ENCODE measurements at regions not wholly inside any gene's neighbourhood (a gene's known extent, or its start where the extent isn't known, plus 50 kb on each side); places are given as distances from the start of the nearest gene placed in this dataset.

GRCh38 chr11:122264121-122264520, 148.1 kb upstream of the BLID start:
- Histone ChIP-seq H3K27ac (no peak overlapping the region), H3K4me1 (peaks cover 0 to 17% (median 3%) of the 10 kb centered on the region in 4 donors), H3K4me3 (no peak overlapping the region), H3K9me3 (no peaks in the 10 kb centered on the region), H3K27me3 (no peaks in the 10 kb centered on the region), H3K36me3 (no peaks in the 10 kb centered on the region)
- no peak for DNase-seq (ENCODE audit: low spot score in 2 of 2)
- TF ChIP-seq CTCF (IDR thresholded peaks at IDR 0.05): no peak
- no peak for TF ChIP-seq EP300 (IDR thresholded peaks at IDR 0.05)
- TF ChIP-seq POLR2A (IDR thresholded peaks at IDR 0.05): no peak
- 95 to 97% methylated on average over 4 of the region's 4 CpGs for WGBS, 2 donors

- no peaks in the 10 kb centered on the region for H3K36me3 ChIP-seq
- H3K4me1 ChIP-seq: peaks cover 0 to 3% (median 1%) of the 10 kb centered on the region in 4 donors
- H3K27ac ChIP-seq: no peak overlapping the region
- no peak overlapping the region for H3K4me3 ChIP-seq
- WGBS, 2 donors: 86 to 87% methylated on average over 4 of the region's 4 CpGs
- no peak for TF ChIP-seq POLR2A (IDR thresholded peaks at IDR 0.05)
- no peak for TF ChIP-seq EP300 (IDR thresholded peaks at IDR 0.05)
- no peak for TF ChIP-seq CTCF (IDR thresholded peaks at IDR 0.05)
- no peaks in the 10 kb centered on the region for H3K27me3 ChIP-seq
- no peaks in the 10 kb centered on the region for H3K9me3 ChIP-seq
- no peak for DNase-seq (ENCODE audit: low spot score in 2 of 2)
Observed at GRCh38 chr11:122261546-122261945, 145.5 kb upstream of the BLID start.

DNA sequence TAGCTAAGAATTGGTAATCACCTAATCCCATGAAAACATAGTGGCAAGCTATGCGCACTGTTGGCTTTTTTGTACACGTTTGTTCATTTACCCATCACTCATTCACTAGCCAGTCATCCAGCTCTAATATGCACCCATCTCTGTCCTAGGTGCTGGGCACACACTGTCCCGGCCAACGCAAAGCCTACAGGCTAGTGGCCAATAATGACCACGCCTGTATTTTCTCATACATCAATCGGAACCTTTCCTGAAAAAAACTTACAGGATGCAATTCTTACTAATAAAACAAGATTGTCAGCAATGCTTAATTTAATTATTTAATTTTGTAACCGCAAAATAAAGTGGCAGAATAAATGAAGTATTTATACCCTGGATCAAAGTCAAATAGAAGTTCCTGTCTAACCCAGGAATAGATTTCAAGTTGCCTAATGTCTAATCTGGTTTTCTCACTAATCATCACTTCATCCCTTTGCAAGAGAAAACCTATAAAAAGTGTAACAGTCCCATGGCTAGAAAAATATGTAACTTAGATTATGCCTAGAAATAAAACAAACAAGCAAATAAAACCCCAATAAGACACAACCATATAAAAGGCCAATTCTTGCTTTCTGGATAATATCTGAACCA, 143.3 kb upstream of the BLID start:
- no peaks in the 10 kb centered on the region for H3K36me3 ChIP-seq
- WGBS, 2 donors: 95 to 96% methylated on average over 7 of the region's 7 CpGs
- TF ChIP-seq CTCF (IDR thresholded peaks at IDR 0.05): no peak
- no peak for TF ChIP-seq POLR2A (IDR thresholded peaks at IDR 0.05)
- no peak for TF ChIP-seq EP300 (IDR thresholded peaks at IDR 0.05)
- no peak overlapping the region for H3K27ac ChIP-seq
- no peaks in the 10 kb centered on the region for H3K27me3 ChIP-seq
- H3K4me3 ChIP-seq: no peak overlapping the region
- no peak for DNase-seq (ENCODE audit: low spot score in 2 of 2)
- no peaks in the 10 kb centered on the region for H3K9me3 ChIP-seq
- no peaks in the 10 kb centered on the region for H3K4me1 ChIP-seq

DNA sequence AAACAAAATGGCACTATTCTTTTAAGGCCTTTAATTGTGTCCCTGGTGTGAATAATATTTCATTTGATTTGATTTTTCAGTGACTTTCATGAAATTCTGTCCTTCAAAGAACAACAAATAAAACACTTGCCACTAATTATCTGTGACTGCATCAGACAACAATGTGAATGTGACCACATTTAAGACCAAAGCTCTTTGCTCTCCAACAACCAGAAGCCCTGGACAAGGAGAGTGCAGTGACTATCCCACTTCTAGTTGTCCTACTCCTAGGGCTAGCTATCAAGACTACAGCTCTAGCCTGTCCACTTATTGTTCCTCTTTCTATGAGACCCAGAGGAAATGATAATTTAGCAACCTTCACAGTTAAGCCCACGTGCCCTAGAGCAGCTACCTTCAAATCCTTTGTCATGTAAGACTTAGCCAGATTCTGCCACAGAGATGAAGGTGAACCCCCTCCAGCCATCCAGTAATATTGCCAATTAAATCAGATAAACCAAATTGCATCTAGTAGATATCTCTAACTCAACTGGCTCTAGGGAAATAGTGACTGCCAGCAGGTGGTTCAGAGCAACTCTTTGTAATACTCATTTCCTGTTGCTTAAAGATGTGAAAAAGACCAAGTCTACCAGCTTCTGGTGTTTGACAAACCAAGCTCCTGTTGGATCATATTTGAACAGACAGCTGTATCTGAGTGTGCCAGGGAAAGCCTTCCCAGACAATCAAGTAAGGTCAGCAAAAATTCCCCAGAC, 142.6 kb upstream of the BLID start:
- Histone ChIP-seq H3K27me3 (no peaks in the 10 kb centered on the region), H3K4me3 (no peak overlapping the region), H3K9me3 (no peaks in the 10 kb centered on the region), H3K36me3 (no peaks in the 10 kb centered on the region), H3K4me1 (peaks cover 0 to 5% (median 0%) of the 10 kb centered on the region in 4 donors), H3K27ac (no peak overlapping the region)
- TF ChIP-seq CTCF (IDR thresholded peaks at IDR 0.05) (no peak), EP300 (IDR thresholded peaks at IDR 0.05) (no peak), POLR2A (IDR thresholded peaks at IDR 0.05) (no peak)
- 63 to 73% methylated on average over 1 of the region's 1 CpG for WGBS, 2 donors
- DNase-seq (ENCODE audit: low spot score in 2 of 2): no peak

GRCh38 chr11:122253589-122254231, 137.7 kb upstream of the BLID start:
- no peaks in the 10 kb centered on the region for H3K27me3 ChIP-seq
- no peaks in the 10 kb centered on the region for H3K9me3 ChIP-seq
- H3K36me3 ChIP-seq: no peaks in the 10 kb centered on the region
- DNase-seq (ENCODE audit: low spot score in 2 of 2): no peak
- no peak overlapping the region for H3K4me3 ChIP-seq
- H3K4me1 ChIP-seq: peaks cover 0 to 10% (median 0%) of the 10 kb centered on the region in 4 donors
- TF ChIP-seq CTCF (IDR thresholded peaks at IDR 0.05) (no peak), EP300 (IDR thresholded peaks at IDR 0.05) (peak in 1 of 2 donors; percentile 25)
- no peak overlapping the region for H3K27ac ChIP-seq
- WGBS, 2 donors: 13 to 20% methylated on average over 4 of the region's 4 CpGs

All from tibial nerve (tissue), 4 donors.